A549 (cell line): ENCODE measurements at regions not wholly inside any gene's neighbourhood (a gene's known extent, or its start where the extent isn't known, plus 50 kb on each side); places are given as distances from the start of the nearest gene placed in this dataset.
A peak's percentile ranks its signal among the peaks of the same experiment; 100 is the strongest.
"Not testable (repeated sequence)": the region's sequence is repeated elsewhere in the genome, so short reads cannot be mapped to it uniquely, and the experiment has no call there.

Experiments used
- ATAC-seq, 2 experiments: fragments of 200-7000 bp in 1 of 2; fragments of >200 bp in 1 of 2; cut with Nextera tagmentation in 1 of 2; cut with Tn5 transposase in 1 of 2; 3 replicates each; pipeline versions ENCODE4 v1.8.0 to v1.9.1; 2018 to 2020; ENCODE audit warnings: mild to moderate bottlenecking in 1 of 2, moderate library complexity in 1 of 2
- CTCF ChIA-PET: fragments of 300-600 bp; sonication (Branson Sonifier 250); formaldehyde crosslinking; extraction: SDS; loops from one replicate; lab custom pipeline; 2021; ENCODE audit warnings: antibody characterized with exemption, inconsistent platforms; lab: Yijun Ruan, JAX
- POLR2A ChIA-PET: fragments of 350-600 bp; formaldehyde crosslinking; extraction: SDS; loops from one replicate; lab custom pipeline; 2021; ENCODE audit warnings: antibody characterized with exemption, inconsistent platforms; lab: Yijun Ruan, JAX
- DNase-seq, 2 experiments: peaks; one replicate each; pipeline versions ENCODE4 v3.0.0 to v3.0.0-alpha.2; 2011 to 2016; ENCODE audit warnings: low read depth in 1 of 2, low spot score in 1 of 2
- FAIRE-seq: peaks from 2 replicates; lab custom pipeline; 2011; peaks lifted over from hg19 to GRCh38; lab: Jason Lieb, UNC
- H3K27ac ChIP-seq, 2 experiments: fragments of >200 bp; sonication (Bioruptor Twin); formaldehyde crosslinking; 3 replicates each; pipeline ENCODE4 v1.5.1; 2016 to 2017
- H3K4me1 ChIP-seq: fragments of >200 bp; sonication (Bioruptor Twin); formaldehyde crosslinking; 3 replicates; pipeline ENCODE4 v1.6.1; 2016
- H3K4me2 ChIP-seq: fragments of >200 bp; sonication (Bioruptor Twin); formaldehyde crosslinking; 3 replicates; pipeline ENCODE4 v1.6.1; 2016
- H3K4me3 ChIP-seq: fragments of >200 bp; sonication (Bioruptor Twin); formaldehyde crosslinking; 3 replicates; pipeline ENCODE4 v1.5.1; 2016
- H3K9me3 ChIP-seq: fragments of >200 bp; sonication (Bioruptor Twin); formaldehyde crosslinking; 3 replicates; pipeline ENCODE4 v1.6.1; 2016
- BCL3 ChIP-seq: fragments of >200 bp; sonication (Bioruptor Twin); formaldehyde crosslinking; IDR thresholded peaks from 3 replicates; pipeline ENCODE4 v1.6.1; 2016
- CBX2 ChIP-seq: fragments of 200-600 bp; sonication (generic); IDR thresholded peaks from 2 replicates; pipeline ENCODE4 v1.6.1; 2016; ENCODE audit warnings: low read depth, mild to moderate bottlenecking, borderline replicate concordance
- CEBPB ChIP-seq, 2 experiments: fragments of >200 bp in 1 of 2; sonication (Bioruptor Twin) in 1 of 2; formaldehyde crosslinking in 1 of 2; IDR thresholded peaks; 2 replicates each; pipeline ENCODE4 v1.6.1; 2012 to 2016
- CHD2 ChIP-seq: fragments of 150-350 bp; IDR thresholded peaks from 2 replicates; pipeline ENCODE4 v1.6.1; 2014; ENCODE audit warnings: low read length; ENCODE audit not compliant: partially characterized antibody
- EHF ChIP-seq: fragments of 250-450 bp; sonication (Bioruptor Pico); IDR thresholded peaks from 2 replicates; pipeline ENCODE4 v1.5.0; 2020; ENCODE audit warnings: mild to moderate bottlenecking
- EP300 ChIP-seq, 2 experiments: fragments of >200 bp; sonication (Bioruptor Twin); formaldehyde crosslinking; IDR thresholded peaks; 2 replicates in 1 of 2; 3 replicates in 1 of 2; pipeline ENCODE4 v1.6.1; 2016 to 2017
- FOSB ChIP-seq: fragments of 250-450 bp; sonication (Bioruptor Pico); IDR thresholded peaks from 2 replicates; pipeline ENCODE4 v1.5.0; 2020; ENCODE audit warnings: mild to moderate bottlenecking, moderate library complexity
- JUN ChIP-seq, 2 experiments: fragments of >200 bp; sonication (Bioruptor Twin); formaldehyde crosslinking; IDR thresholded peaks; 2 replicates in 1 of 2; 3 replicates in 1 of 2; pipeline ENCODE4 v1.6.1; 2016 to 2017
- JUNB ChIP-seq: fragments of >200 bp; sonication (Bioruptor Twin); formaldehyde crosslinking; IDR thresholded peaks from 2 replicates; pipeline ENCODE4 v1.6.1; 2016
- KDM5A ChIP-seq: fragments of 200-600 bp; sonication (generic); IDR thresholded peaks from 2 replicates; pipeline ENCODE4 v1.6.1; 2016; ENCODE audit warnings: antibody characterized with exemption, mild to moderate bottlenecking
- MAFK ChIP-seq: fragments of 450-650 bp; IDR thresholded peaks from 2 replicates; pipeline ENCODE4 v1.6.1; 2014; ENCODE audit not compliant: partially characterized antibody
- NFE2L2 ChIP-seq: fragments of 150-350 bp; conservative IDR thresholded peaks from 2 replicates; pipeline ENCODE4 v1.6.1; 2014; ENCODE audit warnings: low read length
- NPAS2 ChIP-seq: fragments of 250-450 bp; sonication (Bioruptor Pico); IDR thresholded peaks from 2 replicates; pipeline ENCODE4 v1.8.0; 2022; ENCODE audit warnings: mild to moderate bottlenecking, moderate library complexity, borderline replicate concordance
- NR3C1 ChIP-seq: fragments of >200 bp; sonication (Bioruptor Twin); formaldehyde crosslinking; IDR thresholded peaks from 3 replicates; pipeline ENCODE4 v1.6.1; 2017
- PBX3 ChIP-seq: IDR thresholded peaks from 2 replicates; pipeline ENCODE4 v1.6.1; 2012
- POLR2A ChIP-seq: IDR thresholded peaks from 2 replicates; pipeline ENCODE4 v1.6.1; 2012; ENCODE audit warnings: mild to moderate bottlenecking, low read length
- POLR2AphosphoS2 ChIP-seq: conservative IDR thresholded peaks from 2 replicates; pipeline ENCODE4 v1.6.1; 2012; ENCODE audit warnings: low read length, improper control_type of control experiment, inconsistent platforms
- RARB ChIP-seq: fragments of 250-450 bp; sonication (Bioruptor Pico); IDR thresholded peaks from 2 replicates; pipeline ENCODE4 v1.8.0; 2021; ENCODE audit warnings: mild to moderate bottlenecking, moderate library complexity
- RFX5 ChIP-seq: fragments of 450-650 bp; IDR thresholded peaks from 2 replicates; pipeline ENCODE4 v1.7.1; 2014; ENCODE audit warnings: antibody characterized with exemption, mild to moderate bottlenecking, moderate library complexity
- TFCP2L1 ChIP-seq: fragments of 250-450 bp; sonication (Bioruptor Pico); IDR thresholded peaks from 2 replicates; pipeline ENCODE4 v1.5.0; 2021; ENCODE audit warnings: mild to moderate bottlenecking
- TP53 ChIP-seq: fragments of 250-450 bp; sonication (Bioruptor Pico); IDR thresholded peaks from 2 replicates; pipeline ENCODE4 v1.5.0; 2021; ENCODE audit warnings: mild to moderate bottlenecking, moderate library complexity
- ZSCAN20 ChIP-seq: fragments of 250-450 bp; sonication (Bioruptor Pico); IDR thresholded peaks from 2 replicates; pipeline ENCODE4 v1.8.0; 2022; ENCODE audit warnings: mild to moderate bottlenecking, moderate library complexity
- WGBS: methylation state at CpG from one replicate; pipeline ENCODE4 v1.1.6; 2017; ENCODE audit errors: missing lambda C conversion rate; 5-methylcytosine and 5-hydroxymethylcytosine counted together

- CTCF ChIA-PET = no interaction called here
- POLR2A ChIA-PET = no interaction called here
- FAIRE-seq (no peak), ATAC-seq (no peak), DNase-seq (no peak)
- Histone ChIP-seq H3K27ac (no peak overlapping the region), H3K9me3 (no peaks in the 10 kb centered on the region), H3K4me3 (no peak overlapping the region), H3K4me2 (no peak overlapping the region), H3K4me1 (no peaks in the 10 kb centered on the region)
- TF ChIP-seq EP300 (IDR thresholded peaks at IDR 0.05) (no peak), CEBPB (IDR thresholded peaks at IDR 0.05) (no peak), KDM5A (no peak), CHD2 (no peak), RARB (CRISPR knock-in tag) (no peak), TP53 (CRISPR knock-in tag) (no peak), POLR2A (no peak), EHF (CRISPR knock-in tag) (no peak), JUNB (no peak), BCL3 (no peak), FOSB (CRISPR knock-in tag) (no peak), NR3C1 (no peak), JUN (IDR thresholded peaks at IDR 0.05) (no peak), POLR2AphosphoS2 (no peak), NPAS2 (no peak)
- 3% methylated on average over 3 of the region's 3 CpGs for WGBS
Measured at GRCh38 chr9:74044844-74045243, 452.3 kb upstream of the RORB start.

GRCh38 chr9:74056023-74056422, 441.1 kb upstream of the RORB start:
- DNase-seq (no peak), FAIRE-seq (no peak), ATAC-seq (no peak)
- TF ChIP-seq TFCP2L1 (CRISPR knock-in tag) (no peak), PBX3 (no peak), POLR2AphosphoS2 (no peak)
- Histone ChIP-seq H3K27ac (no peak overlapping the region), H3K9me3 (0 out of 3 replicates have a peak, but pooled peaks cover 4% of the 10 kb centered on the region), H3K4me1 (no peaks in the 10 kb centered on the region), H3K4me3 (no peak overlapping the region), H3K4me2 (no peak overlapping the region)
- POLR2A ChIA-PET = no interaction called here
- 4% methylated on average over 2 of the region's 2 CpGs for WGBS
- CTCF ChIA-PET = no interaction called here

- H3K4me2 ChIP-seq, H3K4me3 ChIP-seq, H3K27ac ChIP-seq, CTCF ChIA-PET, H3K4me1 ChIP-seq, DNase-seq, ATAC-seq, FAIRE-seq, H3K9me3 ChIP-seq, POLR2A ChIA-PET: not testable (repeated sequence)
Measured at GRCh38 chr9:74057051-74057450, 440.1 kb upstream of the RORB start.

GRCh38 chr9:74064702-74065101, 432.4 kb upstream of the RORB start:
- 28% methylated on average over 2 of the region's 2 CpGs for WGBS
- H3K27ac ChIP-seq = no peak overlapping the region
- ChIA-PET POLR2A (no interaction called here), CTCF (no interaction called here)
- no peak overlapping the region for H3K4me3 ChIP-seq
- FAIRE-seq (no peak), DNase-seq (no peak), ATAC-seq (no peak)
- H3K9me3 ChIP-seq = no peaks in the 10 kb centered on the region
- no peaks in the 10 kb centered on the region for H3K4me1 ChIP-seq
- no peak overlapping the region for H3K4me2 ChIP-seq
- TF ChIP-seq NFE2L2 (no peak), TP53 (CRISPR knock-in tag) (no peak), RFX5 (no peak), MAFK (peak; percentile 23), ZSCAN20 (CRISPR knock-in tag) (no peak), CBX2 (no peak)
